Esophagus squamous epithelium (tissue), 5 donors: ENCODE measurements at regions not wholly inside any gene's neighbourhood (a gene's known extent, or its start where the extent isn't known, plus 50 kb on each side); places are given as distances from the start of the nearest gene placed in this dataset.

ENCODE experiments used
- DNase-seq: peaks from one replicate; lab custom pipeline; 2025; lab: John Stamatoyannopoulos, UW
- H3K27ac ChIP-seq, 4 donors: fragments of 200-600 bp; sonication (generic); one replicate each; pipeline ENCODE4 v1.5.1; 2016 to 2019; ENCODE audit warnings: mild to moderate bottlenecking in 1 of 4
- H3K27me3 ChIP-seq, 4 donors: fragments of 200-600 bp; sonication (generic); 1 replicate in 3 of 4; 2 replicates in 1 of 4; pipeline versions ENCODE4 v1.5.1 to v1.6.0; 2017 to 2021; ENCODE audit warnings: antibody characterized with exemption in 1 of 4
- H3K36me3 ChIP-seq, 3 donors: fragments of 200-600 bp; sonication (generic); one replicate each; pipeline ENCODE4 v1.5.1; 2016 to 2019
- H3K4me1 ChIP-seq, 3 donors: fragments of 200-600 bp; sonication (generic); one replicate each; pipeline ENCODE4 v1.5.1; 2017 to 2019
- H3K4me3 ChIP-seq, 4 donors: fragments of 200-600 bp; sonication (generic); 1 replicate in 3 of 4; 2 replicates in 1 of 4; pipeline ENCODE4 v1.5.1; 2016 to 2019; ENCODE audit warnings: mild to moderate bottlenecking in 2 of 4, moderate library complexity in 1 of 4
- H3K9me3 ChIP-seq, 3 donors: fragments of 200-600 bp; sonication (generic); one replicate each; pipeline ENCODE4 v1.5.1; 2016 to 2019
- CTCF ChIP-seq, 6 experiments: fragments of 450-650 bp in 4 of 6; fragments of 200-600 bp in 2 of 6; sonication (generic) in 2 of 6; IDR thresholded peaks; one replicate each; pipeline ENCODE4 v1.5.1; 2016 to 2019; ENCODE audit warnings: antibody characterized with exemption in 6 of 6, mild to moderate bottlenecking in 4 of 6, moderate library complexity in 4 of 6
- POLR2A ChIP-seq, 4 donors: fragments of 450-650 bp; IDR thresholded peaks; one replicate each; pipeline ENCODE4 v1.6.1; 2017; ENCODE audit warnings: antibody characterized with exemption in 4 of 4, mild to moderate bottlenecking in 4 of 4, moderate library complexity in 3 of 4
- WGBS, 2 donors: methylation state at CpG; one replicate each; pipeline ENCODE4 v1.1.5; 2018; 5-methylcytosine and 5-hydroxymethylcytosine counted together
- intact Hi-C: fragments of 100-400 bp; cut with DNase I; formaldehyde crosslinking; loops from one replicate; pipeline ENCODE4 v1.15.0; 2022
- donor health status: DM: yes; HTN: yes; CAD: no.

DNA sequence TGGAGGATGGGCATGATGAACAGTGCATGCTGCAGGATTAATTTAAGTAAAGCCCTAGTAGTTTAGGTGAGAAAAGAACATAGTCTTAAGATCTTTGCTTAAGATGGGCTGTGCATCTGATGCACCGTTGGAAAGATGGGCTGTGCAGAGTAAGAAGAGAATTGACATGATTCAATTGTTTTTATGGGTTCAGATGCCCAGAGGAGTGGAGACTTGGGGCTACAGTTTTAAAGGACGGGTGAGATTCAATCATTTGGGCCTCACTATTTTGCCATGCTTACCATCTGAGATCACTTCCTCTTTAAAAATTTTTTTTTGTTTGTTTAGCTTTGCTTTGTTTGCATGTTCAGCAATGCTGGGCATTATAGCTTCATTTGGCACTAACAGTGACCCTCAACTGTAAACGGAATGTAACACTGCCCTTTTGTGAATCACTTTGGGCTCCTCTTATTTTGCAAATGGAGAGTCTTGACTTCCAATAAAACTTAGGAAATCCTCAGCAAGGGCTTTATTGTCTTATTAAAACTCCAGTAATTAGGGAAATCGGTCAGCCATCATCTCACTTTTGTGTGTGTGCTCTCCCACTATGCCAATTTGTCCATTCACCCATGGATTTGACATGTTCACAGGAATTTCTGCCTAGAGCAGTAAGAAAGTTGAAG is 216.1 kb upstream of the TLL1 start:
- 49 to 53% methylated on average over 4 of the region's 4 CpGs for WGBS, 2 donors
- Histone ChIP-seq H3K4me3 (no peak overlapping the region), H3K9me3 (no peaks in the 10 kb centered on the region), H3K27ac (no peak overlapping the region), H3K27me3 (no peaks in the 10 kb centered on the region), H3K36me3 (no peaks in the 10 kb centered on the region), H3K4me1 (no peaks in the 10 kb centered on the region)
- intact Hi-C loops = no loop called here
- TF ChIP-seq CTCF (IDR thresholded peaks at IDR 0.05) (no peak), POLR2A (IDR thresholded peaks at IDR 0.05) (no peak)
- DNase-seq = no peak

GRCh38 chr4:165662341-165662740 is 210.7 kb upstream of the TLL1 start:
- Histone ChIP-seq H3K4me1 (no peaks in the 10 kb centered on the region), H3K36me3 (no peaks in the 10 kb centered on the region), H3K4me3 (no peak overlapping the region), H3K9me3 (no peaks in the 10 kb centered on the region), H3K27ac (no peak overlapping the region), H3K27me3 (no peaks in the 10 kb centered on the region)
- TF ChIP-seq CTCF (IDR thresholded peaks at IDR 0.05) = no peak
- no peak for TF ChIP-seq POLR2A (IDR thresholded peaks at IDR 0.05)
- intact Hi-C loops = no loop called here
- DNase-seq = no peak
- WGBS, 2 donors = 50 to 80% methylated on average over 2 of the region's 2 CpGs

- TF ChIP-seq POLR2A (IDR thresholded peaks at IDR 0.05) (no peak), CTCF (IDR thresholded peaks at IDR 0.05) (no peak)
- H3K36me3 ChIP-seq = no peaks in the 10 kb centered on the region
- intact Hi-C loops = no loop called here
- no peak overlapping the region for H3K27ac ChIP-seq
- H3K4me3 ChIP-seq = no peak overlapping the region
- DNase-seq = no peak
- no peaks in the 10 kb centered on the region for H3K4me1 ChIP-seq
- H3K9me3 ChIP-seq = no peaks in the 10 kb centered on the region
- no peaks in the 10 kb centered on the region for H3K27me3 ChIP-seq
Measured at GRCh38 chr4:165663411-165663810, 209.6 kb upstream of the TLL1 start.

- Histone ChIP-seq H3K4me3 (no peak overlapping the region), H3K9me3 (no peaks in the 10 kb centered on the region), H3K27me3 (no peaks in the 10 kb centered on the region), H3K27ac (no peak overlapping the region), H3K36me3 (no peaks in the 10 kb centered on the region), H3K4me1 (no peaks in the 10 kb centered on the region)
- TF ChIP-seq POLR2A (IDR thresholded peaks at IDR 0.05) (no peak), CTCF (IDR thresholded peaks at IDR 0.05) (no peak)
- 89 to 91% methylated on average over 5 of the region's 5 CpGs for WGBS, 2 donors
- DNase-seq = no peak
- intact Hi-C loops = no loop called here
Measured at GRCh38 chr4:165666836-165667235, 206.2 kb upstream of the TLL1 start.

DNA sequence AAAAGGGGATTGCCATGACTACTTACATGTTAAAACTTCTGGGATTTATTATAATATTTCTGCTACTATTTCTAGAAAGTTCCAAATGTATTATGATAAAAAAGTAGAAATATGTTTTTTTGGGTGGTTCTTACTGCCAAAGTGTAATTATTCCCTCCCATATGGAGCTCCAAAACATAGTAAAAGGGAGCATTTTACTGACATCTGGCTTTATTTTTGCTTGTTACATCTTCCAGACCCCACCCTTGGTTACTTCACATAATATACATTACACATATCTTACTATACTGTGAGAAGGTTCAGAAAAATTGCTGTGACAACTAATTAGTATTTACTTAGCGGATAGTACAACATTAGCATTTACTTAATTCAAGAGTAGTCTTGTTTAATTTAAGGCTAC is 205.1 kb upstream of the TLL1 start:
- H3K27me3 ChIP-seq = no peaks in the 10 kb centered on the region
- intact Hi-C loops = no loop called here
- H3K4me1 ChIP-seq = no peaks in the 10 kb centered on the region
- no peak for DNase-seq
- WGBS, 2 donors = 89 to 97% methylated on average over 1 of the region's 1 CpG
- H3K36me3 ChIP-seq = no peaks in the 10 kb centered on the region
- TF ChIP-seq CTCF (IDR thresholded peaks at IDR 0.05) (no peak), POLR2A (IDR thresholded peaks at IDR 0.05) (no peak)
- H3K9me3 ChIP-seq = no peaks in the 10 kb centered on the region
- no peak overlapping the region for H3K4me3 ChIP-seq
- no peak overlapping the region for H3K27ac ChIP-seq
